Panc1 (cell line): ENCODE measurements at regions not wholly inside any gene's neighbourhood (a gene's known extent, or its start where the extent isn't known, plus 50 kb on each side); places are given as distances from the start of the nearest gene placed in this dataset.

Experiments used
- ATAC-seq: fragments of 200-7000 bp; cut with Tn5 transposase; 2 replicates; pipeline ENCODE4 v1.9.1; 2020; ENCODE audit warnings: mild to moderate bottlenecking, moderate library complexity
- BruUV-seq: library from RNA; stranded (reverse); fragments of 400-500 nt; replicated peaks from 2 replicates; lab custom pipeline; 2021; lab: Mats Ljungman, UMichigan
- CTCF ChIA-PET: fragments of 300-600 bp; sonication (Branson Sonifier 250); formaldehyde crosslinking; loops from one replicate; lab custom pipeline; 2022; ENCODE audit warnings: antibody characterized with exemption; lab: Charles Lee
- POLR2A ChIA-PET: fragments of 300-600 bp; sonication (Branson Sonifier 250); formaldehyde crosslinking; loops from one replicate; lab custom pipeline; 2022; ENCODE audit warnings: antibody characterized with exemption; lab: Charles Lee
- DNase-seq: peaks from one replicate; pipeline ENCODE4 v3.0.0-alpha.2; 2010; ENCODE audit warnings: low read depth, low spot score
- H3K27ac ChIP-seq: 2 replicates; pipeline ENCODE4 v1.5.1; 2011; ENCODE audit warnings: mild to moderate bottlenecking, low read length, inconsistent platforms
- H3K27me3 ChIP-seq: fragments of 200-500 bp; sonication (Bioruptor generic); 2 replicates; pipeline ENCODE4 v1.6.0; 2014; ENCODE audit warnings: low read length, inconsistent platforms; ENCODE audit not compliant: control insufficient read depth, insufficient read depth
- H3K36me3 ChIP-seq: fragments of 200-500 bp; sonication (Bioruptor generic); 2 replicates; pipeline ENCODE4 v1.5.1; 2014; ENCODE audit warnings: inconsistent platforms, mild to moderate bottlenecking, low read length, moderate library complexity; ENCODE audit not compliant: control insufficient read depth, insufficient read depth
- H3K4me1 ChIP-seq: 2 replicates; pipeline ENCODE4 v1.5.1; 2011; ENCODE audit warnings: inconsistent platforms, mild to moderate bottlenecking, low read length, moderate library complexity; ENCODE audit not compliant: control insufficient read depth, insufficient read depth
- H3K4me3 ChIP-seq, 2 experiments: 2 replicates each; pipeline ENCODE4 v1.5.1; 2011 to 2012; ENCODE audit warnings: low read depth in 2 of 2, low read length in 2 of 2, mild to moderate bottlenecking in 2 of 2, inconsistent platforms in 1 of 2, moderate library complexity in 1 of 2
- H3K9me3 ChIP-seq: fragments of 200-500 bp; sonication (Bioruptor generic); 2 replicates; pipeline ENCODE4 v1.5.1; 2014; ENCODE audit warnings: low read depth, mild to moderate bottlenecking, inconsistent platforms, low read length, moderate library complexity; ENCODE audit not compliant: control insufficient read depth, insufficient read depth
- CTCF ChIP-seq: fragments of 450-650 bp; IDR thresholded peaks from 2 replicates; pipeline ENCODE4 v1.5.1; 2017; ENCODE audit warnings: mild to moderate bottlenecking
- POLR2AphosphoS5 ChIP-seq: IDR thresholded peaks from 2 replicates; pipeline ENCODE4 v1.6.1; 2012; ENCODE audit warnings: mild to moderate bottlenecking, low read depth, low read length, moderate library complexity
- REST ChIP-seq, 2 experiments: IDR thresholded peaks; 2 replicates each; pipeline ENCODE4 v1.6.1; 2011 to 2012; ENCODE audit warnings: low read depth in 2 of 2, control low read depth in 1 of 2, low read length in 1 of 2, mild to moderate bottlenecking in 1 of 2, moderate library complexity in 1 of 2; ENCODE audit not compliant: insufficient read depth in 1 of 2
- SIN3A ChIP-seq: IDR thresholded peaks from 2 replicates; pipeline ENCODE4 v1.6.1; 2012; ENCODE audit warnings: low read depth, mild to moderate bottlenecking, low read length, moderate library complexity, borderline replicate concordance; ENCODE audit not compliant: insufficient read depth
- TCF7L2 ChIP-seq: IDR thresholded peaks from 2 replicates; pipeline ENCODE4 v1.6.1; 2011; ENCODE audit warnings: mild to moderate bottlenecking, low read depth, low read length, inconsistent platforms
- in situ Hi-C: cut with HindIII; loops from 2 replicates; pipeline ENCODE4 v1.10.0; 2016; ENCODE audit warnings: low sequenced_read_pairs, low pct_unique_long_range_greater_than_20kb
- intact Hi-C: fragments of 100-400 bp; cut with micrococcal nuclease; formaldehyde crosslinking; loops from one replicate; pipeline ENCODE4 v1.10.0; 2022; ENCODE audit not compliant: unreplicated experiment

- POLR2A ChIA-PET, result no interaction called here
- in situ Hi-C loops, result no loop called here
- DNase-seq, result no peak
These were observed 794.8 kb upstream of the MIR17HG start for GRCh38 chr13:90552702-90553101.

GRCh38 chr13:90553159-90553558 is 794.3 kb upstream of the MIR17HG start:
- POLR2A ChIA-PET, result no interaction called here
- Histone ChIP-seq H3K27ac (no peak overlapping the region), H3K9me3 (no peaks in the 10 kb centered on the region), H3K4me1 (no peaks in the 10 kb centered on the region), H3K36me3 (no peaks in the 10 kb centered on the region), H3K27me3 (no peaks in the 10 kb centered on the region), H3K4me3 (no peak overlapping the region)
- intact Hi-C loops (no loop called here), in situ Hi-C loops (no loop called here)
- TF ChIP-seq TCF7L2, result no peak
- BruUV-seq, result no TSS peak
- DNase-seq (no peak), ATAC-seq (no peak)
- CTCF ChIA-PET, result no interaction called here

More at GRCh38 chr13:90552702-90553101, 794.8 kb upstream of the MIR17HG start:
- BruUV-seq, result no TSS peak
- no peak for TF ChIP-seq TCF7L2
- TF ChIP-seq CTCF, result no peak
- no peak for TF ChIP-seq POLR2AphosphoS5
- no peak for TF ChIP-seq REST (IDR thresholded peaks at IDR 0.05; ENCODE audit: insufficient read depth in 1 of 2, low read depth in 2 of 2, low read length in 1 of 2)
- no peak for TF ChIP-seq SIN3A
- CTCF ChIA-PET, result no interaction called here
- H3K4me1 ChIP-seq, result no peaks in the 10 kb centered on the region
- intact Hi-C loops, result no loop called here
- ATAC-seq, result no peak
- H3K27me3 ChIP-seq, result no peaks in the 10 kb centered on the region
- H3K4me3 ChIP-seq, result no peak overlapping the region
- no peaks in the 10 kb centered on the region for H3K9me3 ChIP-seq
- H3K27ac ChIP-seq, result no peak overlapping the region
- H3K36me3 ChIP-seq, result no peaks in the 10 kb centered on the region

GRCh38 chr13:90557626-90558025 is 789.9 kb upstream of the MIR17HG start:
- Histone ChIP-seq H3K36me3 (no peaks in the 10 kb centered on the region), H3K27me3 (no peaks in the 10 kb centered on the region), H3K4me1 (no peaks in the 10 kb centered on the region), H3K4me3 (no peak overlapping the region), H3K27ac (no peak overlapping the region), H3K9me3 (no peaks in the 10 kb centered on the region)
- in situ Hi-C loops, result no loop called here
- intact Hi-C loops, result no loop called here
- CTCF ChIA-PET, result no interaction called here
- no peak for TF ChIP-seq TCF7L2
- TF ChIP-seq REST (IDR thresholded peaks at IDR 0.05; ENCODE audit: insufficient read depth in 1 of 2, low read depth in 2 of 2, low read length in 1 of 2), result no peak
- no peak for TF ChIP-seq SIN3A
- no peak for TF ChIP-seq POLR2AphosphoS5
- no peak for TF ChIP-seq CTCF
- POLR2A ChIA-PET, result no interaction called here
- DNase-seq, result no peak
- ATAC-seq, result no peak
- no TSS peak for BruUV-seq
